SK-N-SH (cell line): ENCODE measurements at regions not wholly inside any gene's neighbourhood (a gene's known extent, or its start where the extent isn't known, plus 50 kb on each side); places are given as distances from the start of the nearest gene placed in this dataset.

Experiments
- CTCF ChIA-PET: fragments of 300-600, 350-600 bp; formaldehyde crosslinking; extraction: SDS; loops from one replicate; lab custom pipeline; 2021; lab: Yijun Ruan, JAX
- POLR2A ChIA-PET: fragments of 350-600 bp; sonication (Branson Sonifier 250); formaldehyde crosslinking; extraction: SDS; loops from one replicate; lab custom pipeline; 2020; ENCODE audit warnings: antibody characterized with exemption, inconsistent platforms; lab: Yijun Ruan, JAX
- DNase-seq: peaks from one replicate; pipeline ENCODE4 v3.0.0; 2012
- H2AFZ ChIP-seq: fragments of 200-600 bp; sonication (generic); 2 replicates; pipeline ENCODE4 v1.8.1; 2016; ENCODE audit warnings: antibody characterized with exemption, mild to moderate bottlenecking, low read depth
- H3F3A ChIP-seq: fragments of 200-600 bp; sonication (generic); replicated peaks from 2 replicates; pipeline ENCODE3; 2016; ENCODE audit warnings: antibody characterized with exemption, mild to moderate bottlenecking; ENCODE audit not compliant: insufficient read depth
- H3K27ac ChIP-seq, 2 experiments: fragments of 200-500 bp in 1 of 2; fragments of 200-600 bp in 1 of 2; sonication (Bioruptor generic) in 1 of 2; sonication (generic), shearing (Covaris generic) in 1 of 2; 2 replicates each; pipeline versions ENCODE4 v1.5.1 to v1.6.1; 2014 to 2016; ENCODE audit warnings: low read depth in 2 of 2, inconsistent platforms in 1 of 2, low read length in 1 of 2, mild to moderate bottlenecking in 1 of 2, mixed read lengths in 1 of 2
- H3K27me3 ChIP-seq: fragments of 200-600 bp; sonication (generic), shearing (Covaris generic); 2 replicates; pipeline ENCODE4 v1.6.1; 2016; ENCODE audit warnings: mixed run types; ENCODE audit not compliant: insufficient read depth
- H3K36me3 ChIP-seq, 2 experiments: fragments of 200-500 bp in 1 of 2; fragments of 200-600 bp in 1 of 2; sonication (Bioruptor generic) in 1 of 2; sonication (generic) in 1 of 2; replicated peaks in 1 of 2; 2 replicates each; pipeline versions ENCODE3 to v1.5.1; 2014 to 2016; ENCODE audit warnings: low read length in 1 of 2, mild to moderate bottlenecking in 1 of 2; ENCODE audit not compliant: insufficient read depth in 2 of 2, control insufficient read depth in 1 of 2
- H3K4me1 ChIP-seq, 2 experiments: fragments of 200-500 bp in 1 of 2; fragments of 200-600 bp in 1 of 2; sonication (Bioruptor generic) in 1 of 2; sonication (generic), shearing (Covaris generic) in 1 of 2; 2 replicates each; pipeline versions ENCODE4 v1.5.1 to v1.6.1; 2014 to 2016; ENCODE audit warnings: low read depth in 1 of 2, low read length in 1 of 2, mixed run types in 1 of 2; ENCODE audit not compliant: insufficient read depth in 2 of 2, control insufficient read depth in 1 of 2
- H3K4me2 ChIP-seq: fragments of 200-600 bp; sonication (generic), shearing (Covaris generic); 2 replicates; pipeline ENCODE4 v1.6.1; 2017; ENCODE audit warnings: mixed run types
- H3K4me3 ChIP-seq, 2 experiments: fragments of 200-500 bp in 1 of 2; fragments of 200-600 bp in 1 of 2; sonication (Bioruptor generic) in 1 of 2; sonication (generic), shearing (Covaris generic) in 1 of 2; 2 replicates each; pipeline versions ENCODE4 v1.5.1 to v1.8.1; 2014 to 2016; ENCODE audit warnings: low read depth in 2 of 2, inconsistent platforms in 1 of 2, low read length in 1 of 2, mild to moderate bottlenecking in 1 of 2, mixed read lengths in 1 of 2, moderate library complexity in 1 of 2
- H3K79me2 ChIP-seq: fragments of 200-600 bp; sonication (generic); 2 replicates; pipeline ENCODE4 v1.8.1; 2017; ENCODE audit warnings: mild to moderate bottlenecking; ENCODE audit not compliant: insufficient read depth
- H3K9ac ChIP-seq: fragments of 200-600 bp; sonication (generic); 2 replicates; pipeline ENCODE4 v1.6.1; 2017; ENCODE audit warnings: mixed run types
- H3K9me2 ChIP-seq: fragments of 200-600 bp; sonication (generic); 2 replicates; pipeline ENCODE4 v1.6.1; 2017; ENCODE audit warnings: mixed run types
- H3K9me3 ChIP-seq: fragments of 200-600 bp; sonication (generic); 2 replicates; pipeline ENCODE4 v1.6.1; 2017; ENCODE audit warnings: mixed run types, mild to moderate bottlenecking, moderate library complexity
- H4K20me1 ChIP-seq: fragments of 200-600 bp; sonication (generic); 2 replicates; pipeline ENCODE4 v1.6.1; 2017; ENCODE audit warnings: mild to moderate bottlenecking, mixed run types; ENCODE audit not compliant: insufficient read depth
- CHD2 ChIP-seq: fragments of 150-350 bp; IDR thresholded peaks from 2 replicates; pipeline ENCODE4 v1.6.1; 2018; ENCODE audit warnings: low read length; ENCODE audit not compliant: partially characterized antibody
- CTCF ChIP-seq: fragments of 200-600 bp; sonication (generic); IDR thresholded peaks from 2 replicates; pipeline ENCODE4 v1.6.1; 2017; ENCODE audit warnings: antibody characterized with exemption, mild to moderate bottlenecking, moderate library complexity
- GABPA ChIP-seq: IDR thresholded peaks from 2 replicates; pipeline ENCODE4 v1.4.0; 2012; ENCODE audit warnings: low read depth, mild to moderate bottlenecking
- GATA2 ChIP-seq: sonication (generic); formaldehyde crosslinking; IDR thresholded peaks from 2 replicates; pipeline ENCODE4 v1.5.0; 2020; ENCODE audit warnings: mild to moderate bottlenecking, missing genetic modification reagents
- JUND ChIP-seq: IDR thresholded peaks from 2 replicates; pipeline ENCODE4 v1.4.0; 2012
- MEF2A ChIP-seq: IDR thresholded peaks from 2 replicates; pipeline ENCODE4 v1.4.0; 2012; ENCODE audit warnings: low read depth, borderline replicate concordance
- NFIC ChIP-seq: IDR thresholded peaks from 2 replicates; pipeline ENCODE4 v1.4.0; 2012; ENCODE audit warnings: borderline replicate concordance
- NRF1 ChIP-seq: IDR thresholded peaks from 2 replicates; pipeline ENCODE4 v1.6.1; 2012; ENCODE audit warnings: low read depth, mild to moderate bottlenecking, low read length
- PBX3 ChIP-seq: IDR thresholded peaks from 2 replicates; pipeline ENCODE4; 2012
- RAD21 ChIP-seq: IDR thresholded peaks from 2 replicates; pipeline ENCODE4 v1.6.1; 2012; ENCODE audit warnings: mild to moderate bottlenecking, low read length
- RCOR1 ChIP-seq: fragments of 150-350 bp; IDR thresholded peaks from 2 replicates; pipeline ENCODE4 v1.6.1; 2017; ENCODE audit warnings: antibody characterized with exemption, low read length
- REST ChIP-seq: IDR thresholded peaks from 2 replicates; pipeline ENCODE4 v1.6.1; 2012; ENCODE audit warnings: mild to moderate bottlenecking, low read depth, low read length, moderate library complexity
- RFX5 ChIP-seq: IDR thresholded peaks from 2 replicates; pipeline ENCODE4 v1.6.1; 2012; ENCODE audit warnings: mild to moderate bottlenecking, improper control_type of control experiment, low read length
- RXRA ChIP-seq: IDR thresholded peaks from 2 replicates; pipeline ENCODE4 v1.4.0; 2012; ENCODE audit warnings: low read depth, mild to moderate bottlenecking, borderline replicate concordance
- SIN3A ChIP-seq: IDR thresholded peaks from 2 replicates; pipeline ENCODE4 v1.6.1; 2012; ENCODE audit warnings: low read depth, mild to moderate bottlenecking, low read length, moderate library complexity, borderline replicate concordance
- SMC3 ChIP-seq: IDR thresholded peaks from 2 replicates; pipeline ENCODE4 v1.6.1; 2012; ENCODE audit warnings: low read depth, low read length, improper control_type of control experiment
- TEAD4 ChIP-seq: IDR thresholded peaks from 2 replicates; pipeline ENCODE4 v1.4.0; 2012; ENCODE audit warnings: mild to moderate bottlenecking, borderline replicate concordance; ENCODE audit not compliant: insufficient read depth
- WGBS: methylation state at CpG from one replicate; pipeline ENCODE4 v1.1.6; 2017; ENCODE audit warnings: low lambda C conversion rate; 5-methylcytosine and 5-hydroxymethylcytosine counted together

- Histone ChIP-seq H3K4me3 (no peak overlapping the region), H3F3A (no peaks in the 10 kb centered on the region), H3K9me3 (no peaks in the 10 kb centered on the region), H3K4me2 (no peak overlapping the region), H3K27me3 (peaks cover 66% of the 10 kb centered on the region), H3K4me1 (peaks cover 0 to 24% of the 10 kb centered on the region in 2 experiments; a peak in 1 of 4 replicates), H3K27ac (no peak overlapping the region), H3K79me2 (no peaks in the 10 kb centered on the region), H3K36me3 (no peaks in the 10 kb centered on the region), H3K9me2 (no peaks in the 10 kb centered on the region), H4K20me1 (no peaks in the 10 kb centered on the region), H3K9ac (no peak overlapping the region), H2AFZ (no peak overlapping the region)
- DNase-seq = no peak
- TF ChIP-seq CTCF = no peak
- TF ChIP-seq NRF1 = no peak
- no peak for TF ChIP-seq MEF2A
- no peak for TF ChIP-seq CHD2
- TF ChIP-seq RCOR1 = no peak
- TF ChIP-seq TEAD4 = no peak
- TF ChIP-seq SIN3A = no peak
- no peak for TF ChIP-seq SMC3
- TF ChIP-seq REST = no peak
- TF ChIP-seq RAD21 = no peak
- 64% methylated on average over 5 of the region's 7 CpGs for WGBS
- ChIA-PET CTCF (no interaction called here), POLR2A (no interaction called here)
Measured at GRCh38 chr3:194080436-194080835, 55.5 kb upstream of the HES1 start.

DNA sequence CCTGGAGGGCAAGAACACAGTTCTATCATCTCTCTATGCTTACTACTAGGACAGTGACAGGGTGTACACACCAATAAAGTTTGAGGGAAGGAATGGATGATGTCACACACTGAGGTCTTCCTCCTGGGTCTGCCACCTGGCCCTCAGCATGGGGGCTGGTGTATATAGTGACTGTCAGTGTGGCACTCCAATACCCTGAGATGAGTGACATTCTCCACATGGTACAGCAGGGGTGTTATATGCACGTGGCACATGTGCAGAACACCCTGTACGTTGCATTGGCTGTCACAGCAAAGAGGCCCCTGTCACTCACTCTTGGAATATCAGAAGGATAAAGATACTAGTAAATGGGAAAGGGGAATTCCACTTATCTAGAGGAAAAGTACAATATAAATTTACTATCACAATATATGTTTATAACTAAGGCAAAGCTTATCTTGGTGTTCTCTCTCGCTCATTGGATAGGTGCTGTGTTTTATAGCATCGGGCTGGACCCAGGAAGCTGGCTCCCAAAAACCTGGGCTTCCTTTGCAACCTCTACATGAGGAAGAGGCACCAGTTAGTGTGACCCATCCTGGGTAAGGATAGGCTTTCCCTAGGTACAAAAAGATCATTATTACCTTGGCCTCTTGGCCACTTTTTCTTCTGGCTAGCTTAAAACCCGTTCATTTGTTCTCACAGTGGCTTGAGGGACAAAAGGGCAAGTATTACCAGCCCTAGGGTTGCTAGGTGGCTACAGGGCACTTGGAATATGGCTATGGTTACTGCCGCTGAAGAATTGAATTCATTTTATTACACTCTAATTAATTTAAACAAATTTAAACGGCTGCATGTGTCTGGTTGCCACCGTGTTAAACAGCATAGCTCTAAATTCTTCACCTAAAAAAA, 54.8 kb upstream of the HES1 start:
- H3K27ac ChIP-seq = no peak overlapping the region
- H3K9ac ChIP-seq = no peak overlapping the region
- no peaks in the 10 kb centered on the region for H4K20me1 ChIP-seq
- no peak overlapping the region for H2AFZ ChIP-seq
- H3K4me3 ChIP-seq = no peak overlapping the region
- no peaks in the 10 kb centered on the region for H3K79me2 ChIP-seq
- no peaks in the 10 kb centered on the region for H3K9me2 ChIP-seq
- ChIA-PET CTCF (interaction anchor here (1.2 to 2.0 kb wide), 3 partner anchors 20 to 301 kb away, joined by 3 to 6 read pairs (median 4); no protein-coding TSS in a partner anchor), POLR2A (no interaction called here)
- peaks cover 59% of the 10 kb centered on the region for H3K27me3 ChIP-seq
- 62% methylated on average over 8 of the region's 8 CpGs for WGBS
- H3K4me2 ChIP-seq = no peak overlapping the region
- H3F3A ChIP-seq = no peaks in the 10 kb centered on the region
- H3K9me3 ChIP-seq = no peaks in the 10 kb centered on the region
- H3K36me3 ChIP-seq = no peaks in the 10 kb centered on the region
- no peak for DNase-seq
- H3K4me1 ChIP-seq = peaks cover 0 to 24% of the 10 kb centered on the region in 2 experiments; a peak in 1 of 4 replicates
- no peak for TF ChIP-seq GABPA
- TF ChIP-seq RFX5 = no peak
- TF ChIP-seq TEAD4 = no peak
- no peak for TF ChIP-seq JUND
- no peak for TF ChIP-seq NFIC
- TF ChIP-seq RXRA = no peak
- TF ChIP-seq GATA2 = no peak
- TF ChIP-seq RAD21 = no peak
- TF ChIP-seq PBX3 = no peak
- no peak for TF ChIP-seq RCOR1
- TF ChIP-seq MEF2A = no peak
